NCI-H2196 (cell line): ENCODE measurements at regions not wholly inside any gene's neighbourhood (a gene's known extent, or its start where the extent isn't known, plus 50 kb on each side); places are given as distances from the start of the nearest gene placed in this dataset.

Source experiments
- DNase-seq: peaks from one replicate; lab custom pipeline; 2025; ENCODE audit not compliant: unreplicated experiment; lab: John Stamatoyannopoulos, UW

DNA sequence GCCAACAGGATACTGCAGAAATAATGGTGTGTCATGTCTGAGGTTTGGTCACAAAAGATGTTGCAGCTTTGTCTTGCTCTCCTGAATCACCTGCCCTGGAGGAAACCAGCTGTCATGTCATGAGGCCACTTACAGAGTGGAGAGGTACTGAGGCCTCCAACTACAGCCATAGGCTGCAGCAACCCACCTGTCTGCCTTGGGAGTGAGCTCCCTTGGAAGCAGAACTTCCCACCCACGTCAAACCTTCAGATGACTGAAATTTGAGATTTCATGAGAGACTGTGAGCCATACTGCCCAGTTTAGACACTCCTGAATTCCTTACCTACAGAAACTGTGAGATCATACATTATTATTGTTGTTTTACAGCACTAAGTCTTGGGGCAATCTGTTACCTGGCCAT lies 475.9 kb downstream of the HS3ST3B1 start:
- no peak for DNase-seq

DNA sequence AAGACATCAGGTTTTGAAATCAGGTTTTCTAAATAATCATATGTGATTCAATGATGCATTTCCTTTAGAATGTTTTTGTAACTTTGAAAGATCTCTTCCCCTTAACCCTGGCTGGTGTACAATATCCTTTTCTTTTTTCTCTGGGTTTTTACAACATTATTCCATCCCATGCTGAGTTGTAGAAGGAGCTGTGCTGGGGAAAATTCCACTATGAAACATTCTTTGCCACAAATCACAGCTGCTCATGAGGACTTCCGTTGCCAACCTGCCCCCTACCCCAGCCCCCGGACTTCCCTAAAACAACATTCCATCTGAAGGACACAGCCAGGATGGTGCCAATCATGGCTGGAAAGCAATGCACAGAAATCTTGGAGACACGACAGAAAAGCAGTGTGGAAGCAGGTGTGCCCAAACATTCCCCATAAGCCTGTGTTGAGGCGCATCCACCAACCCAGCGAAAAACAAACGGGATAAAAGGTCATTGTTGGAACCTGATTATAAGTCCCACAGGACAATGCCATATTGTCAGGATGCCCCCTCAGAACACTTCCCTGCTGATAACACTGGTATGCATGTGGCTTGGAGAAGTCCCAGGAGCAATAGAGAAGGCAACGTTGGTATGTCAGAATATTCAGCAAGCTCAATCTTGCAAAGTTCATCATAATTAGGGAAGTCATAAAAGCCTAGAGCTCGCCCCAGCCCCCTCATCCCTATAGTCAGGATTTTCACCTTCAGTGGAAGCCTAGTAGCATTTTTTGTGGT lies 475.0 kb downstream of the HS3ST3B1 start:
- DNase-seq = no peak

- DNase-seq = no peak
These were observed 473.9 kb downstream of the HS3ST3B1 start for GRCh38 chr17:14774774-14775173.

- DNase-seq = no peak
These were observed 471.9 kb downstream of the HS3ST3B1 start for GRCh38 chr17:14772776-14773175.

DNA sequence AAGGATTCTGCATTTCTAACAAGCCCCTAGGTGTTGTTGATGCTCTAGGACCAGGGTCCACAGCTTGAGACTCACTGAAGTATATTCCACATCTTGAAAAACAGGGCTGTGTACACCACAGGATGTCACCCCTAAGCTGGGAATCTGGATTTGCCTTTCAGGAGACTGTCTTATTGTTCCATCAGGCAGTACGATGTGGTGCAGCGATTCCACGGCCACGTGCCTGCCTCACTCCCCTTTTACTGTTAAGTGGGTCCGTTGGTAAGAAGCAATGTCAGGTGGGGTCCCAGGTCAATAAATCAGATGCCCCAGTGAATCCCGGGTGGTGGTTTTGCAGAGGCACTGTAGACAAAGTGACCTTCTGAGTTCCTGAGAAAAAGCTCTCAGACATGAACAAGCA lies 470.7 kb downstream of the HS3ST3B1 start:
- DNase-seq = no peak

- no peak for DNase-seq
These were observed 468.0 kb downstream of the HS3ST3B1 start for GRCh38 chr17:14768923-14769322.

GRCh38 chr17:14762736-14763479 lies 462.0 kb downstream of the HS3ST3B1 start:
- no peak for DNase-seq

- no peak for DNase-seq
These were observed 460.0 kb downstream of the HS3ST3B1 start for GRCh38 chr17:14760719-14761411.

- DNase-seq = no peak
These were observed 459.3 kb downstream of the HS3ST3B1 start for GRCh38 chr17:14760212-14760611.

DNA sequence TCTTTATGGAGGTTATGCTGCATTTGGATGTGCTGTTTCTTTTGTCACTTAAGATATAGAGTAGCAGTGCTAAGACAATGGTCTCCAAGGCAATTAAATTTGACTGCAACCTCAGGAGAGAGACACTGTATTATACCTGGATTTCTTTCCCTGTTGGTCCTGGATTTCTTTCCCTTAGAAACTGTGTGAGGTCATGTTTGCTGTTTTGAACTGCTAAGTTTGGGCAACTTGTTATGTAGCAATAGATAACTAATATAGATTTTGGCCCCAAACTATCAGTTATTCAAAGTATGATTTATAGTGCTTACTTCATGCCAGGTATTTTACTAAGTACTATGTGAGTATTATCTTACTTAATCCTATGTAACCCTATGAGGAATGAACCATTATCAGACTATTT lies 458.4 kb downstream of the HS3ST3B1 start:
- no peak for DNase-seq

DNA sequence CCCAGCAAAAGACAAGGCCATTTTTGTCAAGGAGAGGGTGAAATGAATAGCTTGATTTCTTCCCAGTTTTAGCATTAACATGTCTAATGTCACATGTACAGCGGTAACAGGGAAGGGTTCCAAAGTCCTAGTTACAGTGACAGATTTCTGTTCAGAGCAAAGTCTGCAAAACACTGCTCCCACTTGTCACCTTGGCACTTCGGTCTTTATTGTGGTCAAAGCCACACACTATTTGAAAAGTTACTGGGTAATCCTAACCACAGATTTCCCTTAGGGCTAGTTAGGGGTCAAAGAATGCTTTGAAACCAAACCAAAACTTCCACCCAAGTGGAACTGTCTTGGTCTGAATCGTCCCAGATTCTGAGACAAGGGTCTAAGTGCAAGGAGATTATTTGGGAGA lies 455.6 kb downstream of the HS3ST3B1 start:
- no peak for DNase-seq

DNA sequence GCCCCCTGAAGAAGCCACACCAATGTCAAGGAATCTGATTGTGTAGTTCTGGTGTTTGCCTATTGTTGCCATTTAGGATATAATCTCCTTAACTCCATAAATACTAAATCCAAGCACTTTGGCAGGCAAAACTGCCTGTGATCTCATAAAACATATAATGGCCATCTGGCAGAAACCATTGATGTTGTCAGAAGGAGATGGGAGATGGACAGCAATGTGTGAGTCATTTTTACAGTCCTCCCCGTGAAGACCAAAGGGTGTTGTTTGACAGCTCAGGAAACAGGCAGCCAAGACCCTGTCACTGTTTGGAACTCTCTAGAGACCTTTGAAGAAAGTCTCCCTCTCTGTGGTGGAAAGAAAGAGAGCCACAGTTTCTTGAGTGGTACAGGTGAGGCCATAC lies 454.1 kb downstream of the HS3ST3B1 start:
- DNase-seq = no peak

DNA sequence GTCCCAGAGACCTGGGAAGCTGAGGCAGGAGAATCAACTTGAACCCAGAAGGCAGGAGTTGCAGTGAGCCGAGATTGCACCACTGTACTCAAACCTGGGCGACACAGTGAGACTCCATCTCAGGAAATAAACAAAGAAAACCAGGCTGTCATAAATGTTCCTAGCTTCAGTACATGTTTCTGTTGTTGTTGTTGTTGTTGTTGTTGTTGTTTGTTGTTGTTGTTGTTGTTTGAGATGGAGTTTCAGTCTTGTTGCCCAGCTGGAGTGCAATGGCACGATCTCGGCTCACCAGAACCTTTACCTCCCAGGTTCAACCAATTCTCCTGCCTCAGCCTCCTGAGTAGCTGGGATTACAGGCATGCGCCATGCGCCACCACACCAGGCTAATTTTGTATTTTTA lies 452.5 kb downstream of the HS3ST3B1 start:
- no peak for DNase-seq

DNA sequence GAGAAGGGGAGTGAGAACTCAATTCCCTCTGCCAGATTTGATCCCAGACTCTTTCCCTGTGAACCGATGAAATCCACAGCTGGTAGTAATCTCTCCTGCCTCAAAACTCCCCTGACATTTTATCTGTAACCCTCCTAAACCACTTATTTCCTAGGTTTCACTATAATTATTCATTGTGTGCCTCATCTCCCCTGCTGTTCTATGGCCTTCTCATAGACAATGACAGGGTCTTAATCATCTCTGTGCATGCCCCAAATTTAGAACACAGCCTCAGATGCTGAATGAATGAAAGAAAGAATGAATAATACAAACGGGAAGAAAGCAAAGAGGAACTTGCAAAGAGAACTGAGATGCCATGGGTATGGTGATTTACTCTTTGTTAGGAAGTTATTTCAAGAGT lies 451.1 kb downstream of the HS3ST3B1 start:
- DNase-seq = no peak

DNA sequence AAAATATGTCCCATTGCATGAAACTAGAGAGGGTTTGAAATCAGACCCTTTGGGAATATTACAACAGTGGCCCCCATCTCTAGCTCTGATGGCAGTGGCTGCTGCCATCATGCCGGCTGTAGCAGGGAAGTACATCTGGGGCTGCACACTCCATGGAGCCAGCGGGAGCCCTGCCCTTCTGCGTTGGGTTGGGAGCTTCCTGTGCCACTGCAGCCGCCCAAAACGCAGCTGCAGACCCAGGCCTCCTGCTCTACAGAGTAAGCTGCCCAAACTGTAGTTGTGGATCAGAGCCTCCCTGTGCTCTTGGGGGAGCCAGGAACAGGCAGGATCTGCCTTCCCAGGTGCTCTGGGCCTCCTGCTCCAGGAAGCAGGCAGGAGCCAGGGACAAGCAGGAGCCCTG lies 450.0 kb downstream of the HS3ST3B1 start:
- no peak for DNase-seq

DNA sequence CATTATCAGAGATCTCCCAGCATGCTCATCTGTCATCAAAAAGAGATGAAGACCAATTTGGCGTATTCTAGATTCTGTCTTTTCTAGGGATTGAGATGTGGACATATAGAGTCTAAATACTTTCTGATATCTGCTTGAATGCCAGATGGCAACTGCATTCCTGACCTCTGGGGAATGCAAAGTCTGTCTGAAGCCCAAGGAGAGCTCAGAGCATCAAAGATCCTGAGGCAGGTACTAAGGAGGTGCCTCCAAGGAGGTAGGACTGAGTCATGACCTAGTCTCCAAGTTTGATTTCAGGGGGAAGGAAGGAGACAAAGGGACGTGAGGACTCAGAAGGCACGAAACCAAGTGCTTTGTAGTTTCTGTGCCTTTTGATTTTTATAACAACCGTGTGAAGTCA lies 448.4 kb downstream of the HS3ST3B1 start:
- DNase-seq = no peak

DNA sequence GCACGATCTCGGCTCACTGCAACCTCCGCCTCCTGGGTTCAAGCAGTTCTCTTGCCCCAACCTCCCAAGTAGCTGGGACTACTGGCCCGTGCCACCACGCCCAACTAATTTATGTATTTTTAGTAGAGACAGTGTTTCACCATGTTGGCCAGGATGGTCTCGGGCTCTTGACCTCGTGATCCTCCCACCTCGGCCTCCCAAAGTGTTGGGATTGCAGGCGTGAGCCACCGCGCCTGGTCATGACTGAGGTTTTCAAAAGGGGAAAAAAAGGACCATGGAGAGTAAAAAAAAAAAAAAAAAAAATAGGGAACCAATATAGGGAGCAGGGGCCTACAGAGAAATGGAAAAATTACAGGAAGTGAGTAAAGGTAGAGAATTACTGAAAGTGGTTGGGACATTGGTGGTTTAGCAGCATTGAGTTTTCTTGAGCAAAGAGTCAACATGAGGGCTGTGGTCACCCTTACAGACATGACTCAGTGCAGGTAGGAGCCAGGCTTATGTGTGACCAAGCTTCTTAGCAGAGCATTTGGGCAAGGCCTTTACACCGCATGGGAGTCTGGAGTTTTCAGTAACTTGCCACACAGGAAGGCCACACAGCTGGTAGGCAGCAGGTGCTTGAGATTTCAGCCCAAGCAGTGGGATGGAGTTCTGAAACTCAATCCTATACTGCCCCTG lies 447.3 kb downstream of the HS3ST3B1 start:
- no peak for DNase-seq

DNA sequence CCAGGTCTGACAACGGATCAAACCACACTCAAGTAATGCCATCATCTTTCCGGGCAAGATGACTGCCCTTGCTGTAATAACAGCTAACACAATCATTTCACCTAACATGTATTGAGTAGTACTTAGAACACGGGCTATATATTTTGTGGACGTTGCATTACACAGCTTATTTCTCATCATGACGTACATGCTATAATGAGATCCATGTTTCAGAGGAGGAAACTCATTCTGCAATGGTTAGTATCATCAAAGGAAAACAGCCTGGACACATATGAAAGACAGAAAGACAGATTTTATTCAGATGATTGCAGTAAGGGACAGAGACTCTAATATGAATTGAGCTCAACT lies 446.7 kb downstream of the HS3ST3B1 start:
- no peak for DNase-seq

- no peak for DNase-seq
These were observed 446.1 kb downstream of the HS3ST3B1 start for GRCh38 chr17:14746822-14747602.

- DNase-seq = no peak
These were observed 444.7 kb downstream of the HS3ST3B1 start for GRCh38 chr17:14745541-14745940.
